IPS-NIHi7 (cell line): ENCODE measurements at regions not wholly inside any gene's neighbourhood (a gene's known extent, or its start where the extent isn't known, plus 50 kb on each side); places are given as distances from the start of the nearest gene placed in this dataset.

ENCODE experiments used
- DNase-seq: peaks from one replicate; pipeline ENCODE4 v3.0.0; 2012; ENCODE audit warnings: mixed read lengths; ENCODE audit errors: extremely low spot score

DNA sequence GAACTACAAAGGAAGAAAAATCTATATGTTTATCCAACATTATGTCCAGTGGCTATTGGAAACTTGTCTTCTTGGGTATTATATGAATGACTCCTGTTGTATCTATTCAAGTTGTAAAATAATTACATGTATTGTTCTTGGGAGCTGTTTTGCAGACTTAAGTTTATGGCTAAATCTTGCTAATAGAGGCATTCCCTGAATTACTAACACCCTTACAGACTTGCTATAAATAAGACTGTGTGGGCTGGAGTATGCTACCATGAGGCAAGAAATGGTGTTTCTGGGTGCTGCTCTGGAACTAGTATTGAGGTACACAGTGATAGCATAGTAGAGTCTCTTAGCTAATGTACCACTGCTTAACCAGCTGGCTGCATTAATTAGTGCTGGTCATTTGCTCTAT, 155.1 kb downstream of the HIPK3 start:
- DNase-seq, result no peak

DNA sequence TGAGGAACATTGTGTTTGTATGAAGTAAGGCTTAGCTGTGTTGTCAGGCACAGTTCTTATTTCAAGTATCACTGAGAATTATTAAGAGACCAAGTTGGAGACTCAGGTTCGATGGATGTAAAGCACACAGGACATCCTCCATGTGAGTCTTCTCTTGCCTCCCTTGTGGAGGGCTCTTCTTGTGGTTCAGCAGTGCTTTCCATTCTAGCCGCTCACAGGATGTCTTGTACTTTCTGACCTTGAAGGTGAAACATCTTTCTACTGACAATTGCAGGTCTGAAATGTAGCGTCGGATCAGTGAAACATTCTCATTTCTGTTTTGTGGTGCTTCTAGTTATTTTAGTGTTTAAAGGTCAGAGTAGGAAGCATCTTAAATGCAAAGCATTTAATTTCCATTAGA, 154.6 kb downstream of the HIPK3 start:
- DNase-seq, result no peak

DNA sequence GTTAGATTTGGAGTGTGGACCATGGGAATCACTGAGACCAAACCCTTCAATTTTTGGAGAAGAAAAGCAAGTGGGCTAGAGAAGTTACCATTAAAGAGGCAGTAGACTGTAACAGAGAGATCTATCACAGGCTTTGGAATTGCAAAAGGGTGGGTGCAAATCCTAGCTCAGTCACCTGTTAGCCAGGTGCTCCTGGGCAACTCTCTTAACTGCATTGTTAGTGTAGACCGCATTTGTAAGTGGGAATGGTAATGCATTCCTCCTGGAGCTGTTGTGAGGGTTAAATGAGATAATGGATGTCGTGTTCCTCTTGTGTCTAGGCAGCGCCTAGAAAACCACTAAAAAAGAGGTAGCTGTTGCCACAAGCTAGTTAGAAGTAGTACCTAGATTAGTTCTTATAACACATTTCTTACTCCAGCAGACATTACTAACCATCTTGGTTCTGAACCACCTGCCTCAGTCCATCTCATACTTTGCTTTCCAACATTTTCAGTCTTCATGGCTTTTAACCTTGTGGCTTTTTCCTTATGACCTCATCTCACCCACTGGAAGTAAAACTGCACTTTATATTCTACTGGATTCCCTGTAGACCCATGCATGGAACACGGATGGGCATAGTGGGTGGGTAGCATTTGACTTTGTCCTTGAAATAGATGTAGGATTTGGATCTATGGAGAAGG, 153.0 kb downstream of the HIPK3 start:
- DNase-seq, result no peak
